Epithelial cell of esophagus (primary cell): ENCODE measurements at regions not wholly inside any gene's neighbourhood (a gene's known extent, or its start where the extent isn't known, plus 50 kb on each side); places are given as distances from the start of the nearest gene placed in this dataset.

Source experiments
- DNase-seq: peaks from one replicate; pipeline ENCODE4 v3.0.0; 2010; ENCODE audit warnings: low read depth
- H3K4me3 ChIP-seq: 2 replicates; pipeline ENCODE4 v1.5.1; 2011; ENCODE audit warnings: mild to moderate bottlenecking, low read length, control low read depth
- TF ChIP-seq, protein P1 (sequence below): IDR thresholded peaks from 2 replicates; pipeline ENCODE4 v1.5.1; 2011; ENCODE audit warnings: low read depth, mild to moderate bottlenecking, low read length, control low read depth, inconsistent platforms; ENCODE audit not compliant: insufficient read depth; ENCODE audit errors: missing control alignments

DNA sequence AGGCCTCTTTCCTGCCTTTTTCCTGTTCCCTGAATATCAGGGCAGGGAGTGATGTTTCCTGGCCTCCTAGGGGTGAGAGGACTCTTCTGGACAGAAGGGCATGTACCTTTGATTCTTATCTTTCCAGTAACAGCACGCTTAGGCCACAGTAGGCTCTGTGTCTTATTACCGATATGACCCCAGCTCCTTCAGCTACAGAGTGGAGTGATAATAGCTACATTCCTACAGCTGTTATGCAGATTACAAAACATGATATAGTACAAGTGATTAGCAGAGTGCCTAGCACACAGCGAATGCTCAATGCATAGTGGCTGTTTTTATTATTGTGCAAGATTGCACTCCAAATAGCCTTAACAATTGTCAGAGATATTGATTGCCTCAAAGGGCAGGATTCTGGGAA is 574.2 kb downstream of the CCSER2 start:
- H3K4me3 ChIP-seq = no peak overlapping the region
- TF ChIP-seq, protein P1, sequence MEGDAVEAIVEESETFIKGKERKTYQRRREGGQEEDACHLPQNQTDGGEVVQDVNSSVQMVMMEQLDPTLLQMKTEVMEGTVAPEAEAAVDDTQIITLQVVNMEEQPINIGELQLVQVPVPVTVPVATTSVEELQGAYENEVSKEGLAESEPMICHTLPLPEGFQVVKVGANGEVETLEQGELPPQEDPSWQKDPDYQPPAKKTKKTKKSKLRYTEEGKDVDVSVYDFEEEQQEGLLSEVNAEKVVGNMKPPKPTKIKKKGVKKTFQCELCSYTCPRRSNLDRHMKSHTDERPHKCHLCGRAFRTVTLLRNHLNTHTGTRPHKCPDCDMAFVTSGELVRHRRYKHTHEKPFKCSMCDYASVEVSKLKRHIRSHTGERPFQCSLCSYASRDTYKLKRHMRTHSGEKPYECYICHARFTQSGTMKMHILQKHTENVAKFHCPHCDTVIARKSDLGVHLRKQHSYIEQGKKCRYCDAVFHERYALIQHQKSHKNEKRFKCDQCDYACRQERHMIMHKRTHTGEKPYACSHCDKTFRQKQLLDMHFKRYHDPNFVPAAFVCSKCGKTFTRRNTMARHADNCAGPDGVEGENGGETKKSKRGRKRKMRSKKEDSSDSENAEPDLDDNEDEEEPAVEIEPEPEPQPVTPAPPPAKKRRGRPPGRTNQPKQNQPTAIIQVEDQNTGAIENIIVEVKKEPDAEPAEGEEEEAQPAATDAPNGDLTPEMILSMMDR = no peak
- no peak for DNase-seq

- H3K4me3 ChIP-seq = no peak overlapping the region
- TF ChIP-seq, protein P1 = no peak
- DNase-seq = no peak
These were observed 574.9 kb downstream of the CCSER2 start for GRCh38 chr10:84903320-84903719.

- DNase-seq = no peak
- no peak overlapping the region for H3K4me3 ChIP-seq
- TF ChIP-seq, protein P1 = no peak
These were observed 579.1 kb downstream of the CCSER2 start for GRCh38 chr10:84907461-84908009.

DNA sequence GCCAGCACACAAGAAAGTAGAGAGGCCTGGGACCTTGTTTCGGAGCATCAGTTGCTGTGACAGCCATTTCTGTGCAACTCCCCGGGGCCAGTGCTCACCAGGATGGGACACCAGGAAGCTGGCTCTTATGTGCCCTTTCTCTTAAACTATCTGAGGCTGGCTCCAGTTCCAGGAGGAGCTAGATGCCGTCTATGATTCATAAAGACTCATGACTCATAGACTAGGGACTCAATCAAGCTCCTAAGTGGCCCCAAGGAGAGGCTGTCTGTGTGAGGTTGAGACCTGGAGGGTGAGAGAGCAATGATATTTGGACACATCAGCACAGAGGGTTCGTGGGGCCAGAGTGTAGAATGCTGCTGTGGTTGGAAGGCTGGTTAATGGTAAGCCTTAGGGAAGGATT is 580.1 kb downstream of the CCSER2 start:
- TF ChIP-seq, protein P1 = no peak
- DNase-seq = peak; percentile 4
- H3K4me3 ChIP-seq = no peak overlapping the region

- H3K4me3 ChIP-seq = no peak overlapping the region
- DNase-seq = no peak
- TF ChIP-seq, protein P1 = no peak
These were observed 593.3 kb downstream of the CCSER2 start for GRCh38 chr10:84921701-84922100.

DNA sequence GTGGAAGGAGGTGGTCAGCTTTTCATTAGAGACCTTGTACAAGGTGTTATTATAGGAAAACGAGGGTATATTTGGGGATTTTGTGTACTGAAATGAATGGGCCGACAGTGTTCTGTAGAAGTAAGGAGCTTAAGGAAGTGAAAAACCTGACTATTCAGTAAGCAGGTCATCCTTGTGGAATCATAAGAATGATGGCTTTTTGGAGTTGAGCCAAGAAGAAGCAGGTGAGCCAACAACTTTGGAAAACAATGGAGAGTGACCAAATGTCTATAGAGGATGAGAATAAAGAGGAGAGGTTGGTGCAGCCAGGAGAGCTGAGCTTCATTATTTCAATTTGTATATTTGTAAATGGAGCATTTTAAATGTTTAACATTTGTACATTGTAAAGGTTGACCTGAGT is 595.7 kb downstream of the CCSER2 start:
- DNase-seq = no peak
- H3K4me3 ChIP-seq = no peak overlapping the region
- TF ChIP-seq, protein P1 = no peak

- H3K4me3 ChIP-seq = no peak overlapping the region
- no peak for DNase-seq
- TF ChIP-seq, protein P1 = no peak
These were observed 597.1 kb downstream of the CCSER2 start for GRCh38 chr10:84925495-84925894.
